GM18870 (cell line): ENCODE measurements at regions not wholly inside any gene's neighbourhood (a gene's known extent, or its start where the extent isn't known, plus 50 kb on each side); places are given as distances from the start of the nearest gene placed in this dataset.

ENCODE experiments used
- ATAC-seq: cut with Tn5 transposase; IDR thresholded peaks from one replicate; pipeline ENCODE4 v1.9.1; 2021; ENCODE audit warnings: moderate library complexity; ENCODE audit not compliant: unreplicated experiment

- ATAC-seq = no peak
These were observed 87.9 kb upstream of the PTER start for GRCh38 chr10:16348891-16349290.

- ATAC-seq = no peak
These were observed 84.7 kb upstream of the PTER start for GRCh38 chr10:16352146-16352545.

- no peak for ATAC-seq
These were observed 76.8 kb upstream of the PTER start for GRCh38 chr10:16360001-16360400.

GRCh38 chr10:16360425-16360824 lies 76.4 kb upstream of the PTER start:
- ATAC-seq = no peak

GRCh38 chr10:16361086-16361485 lies 75.7 kb upstream of the PTER start:
- ATAC-seq = no peak

GRCh38 chr10:16363741-16364140 lies 73.1 kb upstream of the PTER start:
- no peak for ATAC-seq

- no peak for ATAC-seq
These were observed 69.1 kb upstream of the PTER start for GRCh38 chr10:16367621-16368292.

- ATAC-seq = peak; percentile 94
These were observed 55.7 kb upstream of the PTER start for GRCh38 chr10:16381083-16381482.

GRCh38 chr10:16384021-16384420 lies 52.8 kb upstream of the PTER start:
- no peak for ATAC-seq

GRCh38 chr10:16386855-16387254 lies 50.0 kb upstream of the PTER start:
- no peak for ATAC-seq
